Activated CD4-positive, alpha-beta T cell treated with anti-CD3 and anti-CD28 coated beads, Interleukin-2, amount 50 U/mL, for 16 hours (primary cell): ENCODE measurements at regions not wholly inside any gene's neighbourhood (a gene's known extent, or its start where the extent isn't known, plus 50 kb on each side); places are given as distances from the start of the nearest gene placed in this dataset.
"Not testable (repeated sequence)": the region's sequence is repeated elsewhere in the genome, so short reads cannot be mapped to it uniquely, and the experiment has no call there.

Experiments
- DNase-seq: peaks from one replicate; pipeline ENCODE4 v3.0.0-alpha.2; 2020

DNA sequence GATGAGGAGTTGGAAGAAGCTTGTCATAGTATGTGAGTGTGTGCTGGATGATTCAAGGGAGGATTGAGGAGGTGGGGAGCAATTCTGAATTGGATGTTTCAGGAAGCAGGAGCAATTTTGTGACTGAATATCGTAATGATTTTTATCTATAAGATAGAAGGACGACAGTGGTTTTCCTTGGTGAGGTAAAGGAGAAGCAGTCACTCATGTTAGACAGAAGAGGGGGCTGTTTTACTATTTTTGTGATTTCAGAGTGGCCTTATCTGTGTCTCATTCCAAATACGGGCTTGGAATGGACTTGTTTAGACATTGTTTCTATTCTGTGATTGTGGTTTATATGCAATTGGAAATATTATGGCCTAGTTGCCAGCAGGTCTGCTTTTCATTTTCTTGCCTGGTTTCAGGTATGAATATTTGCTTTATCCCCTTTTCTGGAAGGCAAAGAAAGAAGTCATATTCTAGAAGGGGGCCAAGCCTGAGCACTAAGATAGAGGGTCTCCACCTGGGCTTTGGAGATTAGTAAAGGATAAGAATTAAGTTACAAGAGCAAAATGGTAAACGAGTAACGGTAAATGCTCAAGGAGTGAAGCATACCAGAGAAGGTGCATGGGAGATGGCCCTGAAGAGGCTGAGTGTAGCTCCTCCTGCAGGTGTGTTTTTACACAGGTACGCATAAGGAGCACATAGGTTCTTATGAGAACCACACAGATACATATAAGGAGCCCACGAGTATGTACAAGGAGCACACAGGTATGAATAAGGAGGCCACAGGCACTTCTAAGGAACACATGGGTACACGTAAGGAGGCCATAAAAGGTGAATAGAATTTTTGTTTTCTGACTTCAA, 124.6 kb upstream of the KCNAB1 start:
- peak; percentile 21 for DNase-seq

DNA sequence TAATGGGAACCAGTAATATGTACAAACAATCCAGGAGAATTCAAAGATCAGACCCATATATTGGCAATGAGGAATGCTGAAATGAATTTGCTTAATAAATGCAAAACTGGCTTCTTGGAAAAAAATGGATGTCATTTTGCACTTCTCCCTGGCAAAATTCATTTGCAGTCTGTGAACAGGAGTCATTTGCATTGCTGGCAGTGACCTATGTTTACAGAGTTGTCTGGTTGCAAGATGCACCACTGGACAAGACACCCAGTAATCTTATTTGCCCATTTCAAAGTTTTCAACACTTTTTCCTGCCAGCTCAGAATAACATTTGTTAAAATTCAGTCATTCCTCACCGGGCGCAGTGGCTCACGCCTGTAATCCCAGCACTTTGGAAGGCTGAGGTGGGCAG, 123.5 kb upstream of the KCNAB1 start:
- DNase-seq: no peak

DNA sequence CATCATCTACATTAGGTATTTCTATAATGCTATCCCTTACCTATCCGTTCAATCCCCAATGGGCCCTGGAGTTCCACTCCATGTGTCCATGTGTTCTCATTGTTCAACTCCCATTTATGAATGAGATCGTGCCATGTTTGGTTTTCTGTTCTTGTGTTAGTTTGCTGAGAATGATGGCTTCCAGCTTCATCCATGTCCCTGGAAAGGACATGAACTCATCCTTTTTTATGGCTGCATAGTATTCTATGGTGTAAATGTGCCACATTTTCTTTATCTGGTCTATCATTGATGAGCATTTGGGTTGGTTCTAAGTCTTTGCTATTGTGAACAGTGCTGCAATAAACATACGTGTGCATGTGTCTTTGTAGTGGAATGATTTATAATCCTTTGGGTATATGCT, 122.2 kb upstream of the KCNAB1 start:
- DNase-seq: not testable (repeated sequence)

DNA sequence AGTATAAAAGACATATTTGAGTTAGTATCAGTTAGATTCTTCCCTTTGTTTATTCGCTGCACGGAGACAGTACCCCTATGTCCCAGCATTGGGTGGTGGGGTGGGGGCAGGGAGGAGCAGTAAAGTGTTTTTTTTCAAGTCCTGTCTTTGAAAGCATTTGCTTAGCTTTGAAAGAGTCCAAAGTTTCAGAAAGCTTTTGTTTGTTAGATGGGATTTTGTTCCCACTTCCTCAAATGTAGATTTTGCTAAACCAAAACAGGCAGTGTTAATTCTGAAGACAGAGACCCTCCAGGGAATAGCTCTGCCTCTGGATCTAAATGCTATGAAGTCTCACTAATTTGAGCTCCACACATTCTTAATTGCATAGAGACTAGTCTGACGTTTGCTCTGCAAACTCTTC, 114.6 kb upstream of the KCNAB1 start:
- DNase-seq: no peak

DNA sequence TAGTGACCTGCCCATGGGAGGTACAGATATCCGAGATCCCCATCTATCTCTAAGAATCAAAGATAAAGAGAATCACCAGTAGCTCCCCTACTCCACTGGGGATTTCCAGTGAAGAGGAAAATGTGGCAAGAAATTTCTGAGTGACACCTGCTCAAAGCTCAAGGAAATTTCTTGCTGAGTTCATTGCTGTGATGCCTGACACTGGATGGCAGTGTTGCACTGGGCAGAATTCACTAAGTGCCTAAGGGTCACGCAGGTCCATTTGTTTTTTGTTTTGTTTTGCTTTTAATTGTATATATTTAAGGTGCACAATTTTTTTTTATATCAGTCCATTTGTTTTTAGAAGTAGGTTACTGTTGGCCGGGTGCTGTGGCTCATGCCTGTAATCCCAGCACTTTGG, 109.5 kb upstream of the KCNAB1 start:
- DNase-seq: no peak

DNA sequence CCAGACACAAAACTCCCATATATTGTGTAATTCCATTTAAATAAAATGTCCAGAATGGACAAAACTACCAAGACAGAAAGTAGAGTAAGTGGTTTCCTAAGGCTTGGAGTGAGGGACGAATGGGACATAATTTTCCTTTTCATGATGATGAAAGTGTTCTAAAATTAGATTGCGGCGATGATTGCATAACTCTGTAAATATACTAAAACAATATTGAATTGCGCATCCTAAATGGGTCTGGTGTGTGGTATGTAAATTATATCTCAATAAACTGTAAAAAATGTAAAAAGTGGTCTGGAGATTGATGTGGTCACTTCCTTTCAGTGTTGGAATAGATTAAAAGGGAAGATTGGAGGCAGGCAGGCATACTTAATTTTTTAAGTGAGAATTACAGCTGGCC, 105.9 kb upstream of the KCNAB1 start:
- DNase-seq: no peak

DNA sequence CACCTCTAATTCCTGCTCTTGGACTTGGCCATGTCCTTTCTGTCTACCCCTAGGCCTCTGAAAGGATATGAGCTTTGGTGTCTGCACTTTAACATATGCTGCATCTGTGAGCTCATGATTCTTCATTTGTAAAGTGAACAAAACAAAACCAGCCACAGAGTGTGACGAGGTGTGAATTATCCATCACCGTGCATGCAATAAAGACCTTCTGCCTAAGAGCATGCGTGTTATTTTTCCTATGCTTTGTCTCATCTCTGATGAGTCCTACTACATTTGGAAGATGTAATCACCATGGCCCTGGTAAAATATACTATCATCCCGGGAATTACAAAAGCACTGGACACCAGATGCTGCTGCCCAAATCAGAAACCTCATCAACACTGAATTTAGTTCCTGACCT, 103.5 kb upstream of the KCNAB1 start:
- no peak for DNase-seq

DNA sequence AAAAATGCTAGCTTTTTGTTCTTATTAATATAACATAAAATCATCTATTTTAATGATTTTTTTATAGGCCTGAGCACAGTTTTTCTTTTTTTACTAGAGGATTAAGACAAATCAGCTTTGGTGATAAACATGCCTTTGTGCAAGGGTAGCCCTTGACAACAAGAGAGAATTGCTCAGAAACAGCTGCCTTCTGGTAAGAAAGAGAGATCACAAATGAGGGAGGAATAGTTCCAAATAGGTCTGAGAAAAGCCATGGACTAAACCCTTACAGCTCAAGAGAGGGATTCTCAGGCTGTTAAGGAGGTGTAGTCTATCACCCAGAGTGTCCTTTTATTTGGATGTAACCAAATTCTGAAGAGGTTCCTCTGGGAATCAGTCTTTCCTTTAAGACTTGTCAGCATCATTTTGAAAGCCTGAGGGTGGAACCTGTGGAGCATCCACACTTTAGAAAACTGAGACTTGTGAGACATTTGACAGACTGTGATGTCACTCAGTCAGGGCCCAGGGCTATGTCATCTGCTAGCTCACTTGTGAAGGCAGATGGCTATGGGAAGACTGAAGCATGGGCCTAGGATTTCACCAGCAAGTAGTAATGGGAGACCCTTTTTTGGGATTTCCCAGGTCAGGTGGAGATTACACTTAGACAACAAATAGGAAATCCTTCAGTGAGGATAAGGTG, 102.9 kb upstream of the KCNAB1 start:
- no peak for DNase-seq

DNA sequence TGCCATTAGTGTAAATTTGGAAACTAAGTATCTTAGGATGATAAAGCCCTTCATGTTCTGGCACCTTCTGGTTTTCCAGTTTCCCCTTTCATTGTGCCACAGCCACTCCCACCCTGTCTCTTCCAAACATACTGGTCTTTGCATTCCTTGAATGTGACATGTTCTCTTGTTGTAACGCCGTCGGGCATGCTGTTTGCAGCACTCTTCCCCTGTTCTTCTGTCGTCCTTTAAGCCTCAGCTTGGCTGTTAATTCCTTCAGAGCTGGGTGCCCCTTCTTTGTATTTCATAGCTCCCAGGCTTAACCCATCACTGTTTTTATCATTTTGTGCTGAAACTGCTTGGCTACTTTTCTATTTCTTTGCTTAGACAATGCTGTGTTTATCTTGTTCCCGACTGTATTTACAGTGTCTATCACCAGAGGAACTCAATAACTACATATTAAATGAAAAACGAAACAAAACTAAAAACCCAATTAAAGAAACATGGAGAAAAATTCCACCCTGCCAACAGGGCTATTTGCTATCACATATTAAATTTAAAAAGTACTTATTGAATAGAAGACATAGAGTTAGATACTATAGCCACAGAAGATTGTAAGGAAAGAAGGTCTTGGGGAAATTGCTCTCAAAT, 95.4 kb upstream of the KCNAB1 start:
- no peak for DNase-seq

DNA sequence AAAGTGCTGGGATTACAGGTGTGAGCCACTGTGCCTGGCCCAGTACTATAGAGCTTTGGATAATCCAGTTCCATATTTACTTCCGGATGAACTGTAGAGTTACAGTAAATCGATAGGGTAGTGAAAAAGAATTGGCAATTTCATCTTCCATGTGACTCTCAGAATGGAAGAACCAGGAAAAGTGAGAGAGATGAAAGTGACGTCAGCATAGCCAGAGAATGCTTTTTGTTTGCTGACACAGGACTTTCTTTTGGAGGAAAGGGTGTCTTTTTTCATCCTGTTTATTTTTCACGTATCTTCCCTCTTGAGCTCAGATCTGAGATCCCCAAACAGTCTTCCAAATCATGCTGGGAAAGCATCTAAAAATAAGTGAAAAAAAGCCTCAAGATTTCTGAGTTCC, 91.2 kb upstream of the KCNAB1 start:
- DNase-seq: no peak

DNA sequence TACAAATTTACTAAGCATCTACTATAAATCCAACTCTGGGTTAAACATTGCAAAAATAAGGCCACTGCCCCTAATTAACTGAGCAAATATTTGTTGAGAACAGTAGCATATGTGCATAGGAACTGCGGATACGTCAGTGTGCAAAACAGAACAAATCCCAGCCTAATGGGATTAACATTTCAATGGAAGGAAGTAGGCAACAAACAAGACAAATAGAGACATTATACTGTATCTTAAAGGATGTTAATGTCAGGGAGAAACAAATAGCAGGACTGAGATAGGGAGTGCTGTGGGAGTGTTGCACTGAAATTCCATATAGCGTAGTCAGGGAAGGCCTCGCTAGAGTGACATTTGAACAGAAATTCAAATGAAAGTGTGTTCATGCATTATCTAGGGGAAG, 89.7 kb upstream of the KCNAB1 start:
- no peak for DNase-seq

DNA sequence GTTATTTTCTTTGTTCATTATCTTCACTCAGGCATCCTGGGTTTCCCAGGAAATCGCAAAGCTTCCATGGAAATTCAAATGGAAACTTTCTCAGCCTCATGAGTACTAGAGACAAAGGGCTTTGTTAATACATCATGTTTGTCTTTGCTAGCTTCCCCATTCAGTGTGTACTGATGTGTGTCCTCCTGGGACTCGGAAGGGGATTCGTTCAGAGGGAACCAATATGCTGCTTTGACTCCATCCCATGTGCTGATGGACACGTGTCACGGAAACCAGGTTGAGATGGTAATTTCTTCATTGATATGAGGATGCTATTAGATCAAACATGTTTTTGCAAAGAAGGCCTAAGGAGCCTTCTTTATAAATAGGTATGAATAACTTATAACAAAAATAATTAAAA, 87.0 kb upstream of the KCNAB1 start:
- DNase-seq: no peak

DNA sequence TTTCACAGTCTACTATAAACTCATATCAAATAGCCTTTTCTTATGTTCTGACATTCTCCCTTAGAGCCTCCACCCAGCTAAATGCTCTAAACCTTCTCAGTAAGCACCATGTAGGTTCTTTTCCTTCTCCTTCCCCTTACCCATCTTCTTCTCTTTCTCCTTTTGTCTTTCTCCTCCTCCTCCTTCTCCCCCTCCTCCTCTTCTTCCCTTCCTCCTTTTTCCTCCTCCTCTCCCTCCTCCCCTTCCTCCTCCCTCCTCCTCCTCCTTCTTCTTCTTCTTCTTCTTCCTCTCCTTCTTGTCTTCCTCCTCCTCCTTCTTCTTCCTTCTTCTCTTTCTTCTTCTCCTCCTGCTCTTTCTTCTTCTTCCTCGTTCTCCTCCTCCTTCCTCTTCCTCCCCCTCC, 85.2 kb upstream of the KCNAB1 start:
- no peak for DNase-seq

DNA sequence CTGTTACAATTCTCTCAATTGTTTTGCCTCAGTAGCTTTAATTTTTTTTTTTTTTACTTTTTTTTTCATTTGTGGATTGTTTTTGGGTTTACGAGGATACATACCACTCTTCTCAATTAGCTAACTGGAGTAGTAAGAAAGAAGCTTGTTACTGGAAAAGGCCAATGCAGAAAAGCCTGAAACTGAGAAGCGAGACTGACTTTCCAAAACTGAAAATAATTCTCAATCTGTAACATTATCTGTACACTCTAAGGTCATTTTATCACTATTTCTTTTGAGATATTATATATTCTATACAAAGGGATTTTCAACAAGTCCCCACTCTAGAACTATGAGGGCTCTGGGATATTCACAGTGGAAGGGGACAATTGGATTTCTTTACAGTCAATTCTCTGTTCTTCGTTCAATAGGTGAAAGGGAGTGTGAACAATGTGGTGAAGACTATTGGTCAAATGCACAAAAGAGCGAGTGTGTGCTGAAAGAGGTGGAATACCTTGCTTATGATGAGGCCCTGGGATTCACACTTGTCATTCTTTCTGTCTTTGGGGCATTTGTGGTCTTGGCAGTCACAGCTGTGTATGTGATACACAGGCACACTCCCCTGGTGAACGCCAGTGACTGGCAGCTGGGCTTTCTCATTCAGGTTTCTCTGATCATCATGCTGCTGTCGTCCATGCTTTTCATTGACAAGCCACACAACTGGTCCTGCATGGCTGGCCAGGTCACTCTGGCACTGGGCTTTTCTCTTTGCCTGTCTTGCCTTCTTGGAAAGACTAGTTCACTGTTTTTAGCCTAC, 83.9 kb upstream of the KCNAB1 start:
- DNase-seq: no peak

DNA sequence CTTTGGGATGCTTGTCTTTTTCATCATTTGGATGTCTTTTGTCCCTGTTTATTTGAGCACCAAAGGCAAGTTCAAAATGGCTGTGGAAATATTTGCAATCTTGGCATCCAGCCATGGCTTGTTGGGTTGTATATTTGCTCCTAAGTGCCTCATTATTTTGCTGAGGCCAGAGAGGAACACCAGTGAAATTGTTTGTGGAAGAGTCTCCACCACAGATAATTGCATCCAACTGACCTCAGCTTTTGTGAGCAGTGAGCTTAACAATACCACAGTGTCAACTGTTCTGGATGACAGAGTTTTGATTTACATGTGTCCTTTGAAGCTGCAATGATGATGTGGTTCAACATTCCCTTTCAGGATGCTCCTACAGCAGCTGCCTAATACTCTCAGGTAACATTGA, 83.0 kb upstream of the KCNAB1 start:
- DNase-seq: no peak

DNA sequence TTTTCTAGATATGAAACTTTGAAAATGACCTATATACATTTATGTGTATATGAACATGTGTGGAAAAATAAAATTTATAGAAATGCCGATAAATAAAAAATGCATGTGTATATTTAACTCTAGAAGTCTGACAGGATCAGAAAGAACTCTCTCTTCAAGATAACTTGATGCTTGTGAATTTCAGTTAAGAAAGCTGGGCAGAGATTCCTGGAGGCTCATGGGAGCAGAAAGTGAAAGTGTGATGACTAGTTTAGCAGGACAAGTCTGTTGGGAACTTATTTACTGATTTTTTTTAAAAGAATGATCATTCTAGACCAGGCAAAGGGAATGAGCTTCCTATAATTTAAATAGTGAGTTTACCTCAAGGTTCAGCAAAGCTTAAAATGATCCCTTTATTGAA, 81.5 kb upstream of the KCNAB1 start:
- no peak for DNase-seq

DNA sequence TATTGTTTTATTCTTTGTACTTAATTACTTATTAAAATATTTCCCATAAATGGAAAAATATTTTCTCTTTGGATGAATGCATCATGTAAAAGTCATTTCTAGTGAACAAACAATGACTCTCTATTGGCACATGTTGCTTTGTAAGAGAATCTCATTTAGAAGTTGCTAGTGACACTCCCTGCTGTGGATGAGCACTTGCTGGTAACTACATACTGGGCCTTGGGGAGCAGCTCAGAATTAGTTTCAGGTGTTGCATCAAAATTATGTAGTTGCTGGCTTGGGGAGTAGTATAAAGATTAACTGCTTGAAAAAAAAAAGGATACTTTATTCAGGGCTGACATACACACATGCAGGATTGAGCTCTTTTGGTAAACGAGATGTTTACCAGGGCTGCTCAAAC, 80.3 kb upstream of the KCNAB1 start:
- no peak for DNase-seq

DNA sequence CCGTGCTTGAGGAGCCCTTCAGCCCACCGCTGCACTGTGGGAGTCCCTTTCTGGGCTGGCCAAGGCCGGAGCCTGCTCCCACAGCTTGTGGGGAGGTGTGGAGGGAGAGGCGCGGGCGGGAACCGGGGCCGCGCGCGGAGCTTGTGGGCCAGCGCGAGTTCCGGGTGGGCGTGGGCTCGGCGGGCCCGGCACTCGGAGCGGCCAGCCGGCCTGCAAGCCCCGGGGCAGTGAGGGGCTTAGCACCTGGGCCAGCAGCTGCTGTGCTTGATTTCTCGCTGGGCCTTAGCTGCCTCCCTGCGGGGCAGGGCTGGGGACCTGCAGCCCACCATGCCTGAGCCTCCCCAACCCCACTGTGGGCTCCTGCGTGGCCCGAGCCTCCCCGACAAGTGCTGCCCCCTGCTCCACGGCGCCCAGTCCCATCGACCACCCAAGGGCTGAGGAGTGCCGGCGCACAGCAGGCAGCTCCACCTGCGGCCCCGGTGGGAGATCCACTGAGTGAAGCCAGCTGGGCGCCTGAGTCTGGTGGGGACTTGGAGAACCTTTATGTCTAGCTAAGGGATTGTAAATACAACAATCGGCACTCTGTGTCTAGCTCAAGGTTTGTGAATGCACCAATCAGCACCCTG, 79.0 kb upstream of the KCNAB1 start:
- DNase-seq: not testable (repeated sequence)

DNA sequence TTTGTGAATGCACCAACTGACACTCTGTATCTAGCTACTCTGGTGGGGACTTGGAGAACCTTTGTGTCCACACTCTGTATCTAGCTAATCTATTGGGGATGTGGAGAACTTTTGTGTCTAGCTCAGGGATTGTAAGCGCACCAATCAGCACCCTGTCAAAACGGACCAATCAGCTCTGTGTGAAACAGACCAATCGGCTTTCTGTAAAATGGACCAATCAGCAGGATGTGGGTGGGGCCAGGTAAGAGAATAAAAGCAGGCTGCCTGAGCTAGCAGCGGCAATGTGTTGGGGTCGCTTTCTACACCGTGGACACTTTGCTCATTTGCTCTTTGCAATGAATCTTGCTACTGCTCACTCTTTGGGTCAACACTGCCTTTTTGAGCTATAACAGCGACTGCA, 78.5 kb upstream of the KCNAB1 start:
- not testable (repeated sequence) for DNase-seq

DNA sequence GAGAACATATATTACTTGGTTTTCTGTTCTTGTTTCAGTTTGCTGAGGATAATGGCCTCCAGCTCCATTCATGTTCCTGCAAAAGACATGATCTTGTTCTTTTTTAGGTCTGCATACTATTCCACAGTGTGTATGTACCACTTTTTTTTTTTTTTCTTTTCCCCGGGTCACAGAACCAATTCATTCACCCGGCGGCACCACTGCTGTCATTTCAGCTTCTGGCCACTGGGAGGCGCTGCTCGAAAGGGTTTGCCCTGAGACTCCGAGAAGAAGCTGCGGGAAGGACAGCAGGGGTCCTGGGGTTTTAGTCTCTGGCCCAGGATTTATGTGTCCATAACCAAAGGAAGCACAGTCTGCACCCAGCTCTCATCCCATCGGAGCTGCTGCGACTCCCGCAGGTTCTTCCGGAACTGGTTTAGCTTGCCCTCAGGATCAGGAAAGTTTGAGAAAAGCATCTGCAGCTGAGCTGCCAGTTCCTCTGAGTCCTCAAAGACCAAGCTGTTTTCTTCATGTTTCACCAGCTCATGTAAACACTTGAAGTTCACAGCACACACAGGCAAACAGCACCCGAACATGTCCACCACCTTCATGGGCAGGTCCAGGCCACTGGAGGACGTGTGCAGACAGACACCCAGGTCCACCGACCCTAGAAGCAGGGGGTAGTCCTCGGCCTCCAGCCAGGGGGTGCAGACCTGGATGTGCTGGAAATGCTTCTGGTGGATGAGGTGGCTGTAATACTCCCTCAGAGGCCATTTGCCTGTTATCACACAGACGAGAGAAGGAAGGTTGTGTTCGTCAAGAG, 76.3 kb upstream of the KCNAB1 start:
- DNase-seq: peak; percentile 53

DNA sequence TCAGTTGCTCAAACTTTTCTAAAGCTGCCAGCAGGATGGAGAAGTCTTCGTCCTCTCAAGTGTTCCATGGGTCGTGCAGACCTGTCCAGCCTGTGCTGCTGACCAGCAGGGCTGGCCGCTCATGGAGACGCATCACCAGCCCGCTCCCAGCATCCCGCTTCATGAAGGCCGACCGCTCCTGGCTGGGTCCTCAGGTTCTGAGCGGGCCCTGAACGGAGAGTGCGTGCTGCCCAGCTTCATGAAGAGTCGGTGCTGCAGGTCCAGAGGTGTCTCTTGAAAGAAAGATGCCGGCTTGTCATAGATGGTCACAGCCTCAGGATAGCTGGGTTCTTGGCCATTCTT, 75.8 kb upstream of the KCNAB1 start:
- no peak for DNase-seq

DNA sequence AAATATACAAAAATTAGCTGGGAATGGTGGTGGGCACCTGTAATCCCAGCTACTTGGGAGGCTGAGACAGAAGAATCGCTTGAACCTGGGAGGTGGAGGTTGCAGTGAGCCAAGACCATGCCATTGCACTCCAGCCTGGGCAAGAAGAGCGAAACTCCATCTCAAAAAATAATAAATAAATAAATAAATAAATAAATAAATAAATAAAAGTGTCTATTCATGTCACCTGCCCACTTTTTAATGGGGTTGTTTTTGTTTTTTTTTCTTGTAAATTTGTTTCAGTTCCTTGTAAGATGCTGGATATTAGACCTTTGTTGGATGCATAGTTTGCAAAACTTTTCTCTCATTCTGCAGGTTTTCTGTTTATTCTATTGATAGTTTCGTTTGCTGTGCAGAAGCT, 71.9 kb upstream of the KCNAB1 start:
- DNase-seq: not testable (repeated sequence)
